ENCODE measurements at regions not wholly inside any gene's neighbourhood (a gene's known extent, or its start where the extent isn't known, plus 50 kb on each side); places are given as distances from the start of the nearest gene placed in this dataset.

DNA sequence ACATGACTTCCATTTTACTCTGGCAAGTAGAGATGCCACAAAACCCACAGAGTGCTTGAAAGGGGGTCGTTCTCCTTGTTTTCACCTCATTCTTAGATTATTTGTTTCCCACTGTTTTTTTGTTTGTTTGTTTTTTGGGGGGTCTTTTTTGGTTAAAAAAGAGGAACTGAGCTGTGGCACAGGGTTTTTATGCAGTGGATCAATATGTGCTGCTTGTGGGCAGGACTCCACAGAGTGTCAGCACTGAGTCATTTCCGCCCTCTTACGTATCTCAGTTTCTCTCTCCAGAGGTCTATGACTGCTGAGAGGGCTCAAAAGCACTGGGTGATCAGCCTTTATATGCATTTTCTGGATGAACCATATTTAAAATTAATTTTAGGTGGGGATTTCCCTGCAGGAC lies 268.1 kb upstream of the GRID2 start:
- no peaks in the 10 kb centered on the region for H3K27me3 ChIP-seq (ENCODE audit: control insufficient read depth, insufficient read depth, low read length)
- no peak for FAIRE-seq
- no peaks in the 10 kb centered on the region for H3K36me3 ChIP-seq (ENCODE audit: control insufficient read depth, insufficient read depth, low read length)
- TF ChIP-seq, protein P1, sequence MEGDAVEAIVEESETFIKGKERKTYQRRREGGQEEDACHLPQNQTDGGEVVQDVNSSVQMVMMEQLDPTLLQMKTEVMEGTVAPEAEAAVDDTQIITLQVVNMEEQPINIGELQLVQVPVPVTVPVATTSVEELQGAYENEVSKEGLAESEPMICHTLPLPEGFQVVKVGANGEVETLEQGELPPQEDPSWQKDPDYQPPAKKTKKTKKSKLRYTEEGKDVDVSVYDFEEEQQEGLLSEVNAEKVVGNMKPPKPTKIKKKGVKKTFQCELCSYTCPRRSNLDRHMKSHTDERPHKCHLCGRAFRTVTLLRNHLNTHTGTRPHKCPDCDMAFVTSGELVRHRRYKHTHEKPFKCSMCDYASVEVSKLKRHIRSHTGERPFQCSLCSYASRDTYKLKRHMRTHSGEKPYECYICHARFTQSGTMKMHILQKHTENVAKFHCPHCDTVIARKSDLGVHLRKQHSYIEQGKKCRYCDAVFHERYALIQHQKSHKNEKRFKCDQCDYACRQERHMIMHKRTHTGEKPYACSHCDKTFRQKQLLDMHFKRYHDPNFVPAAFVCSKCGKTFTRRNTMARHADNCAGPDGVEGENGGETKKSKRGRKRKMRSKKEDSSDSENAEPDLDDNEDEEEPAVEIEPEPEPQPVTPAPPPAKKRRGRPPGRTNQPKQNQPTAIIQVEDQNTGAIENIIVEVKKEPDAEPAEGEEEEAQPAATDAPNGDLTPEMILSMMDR (IDR thresholded peaks at IDR 0.05; ENCODE audit: insufficient read depth, low read length, severe bottlenecking), result no peak
- no peak overlapping the region for H3K4me3 ChIP-seq (ENCODE audit: low read depth, low read length)
- no peak for DNase-seq (ENCODE audit: low read depth)

GRCh38 chr4:92045718-92046117 lies 258.0 kb upstream of the GRID2 start:
- Histone ChIP-seq H3K27me3 (ENCODE audit: control insufficient read depth, insufficient read depth, low read length) (no peaks in the 10 kb centered on the region), H3K4me3 (ENCODE audit: low read depth, low read length) (no peak overlapping the region), H3K36me3 (ENCODE audit: control insufficient read depth, insufficient read depth, low read length) (no peaks in the 10 kb centered on the region)
- DNase-seq (ENCODE audit: low read depth), result no peak
- no peak for FAIRE-seq
- TF ChIP-seq, protein P1 (IDR thresholded peaks at IDR 0.05; ENCODE audit: insufficient read depth, low read length, severe bottlenecking), result no peak

GRCh38 chr4:92047209-92047875 lies 256.4 kb upstream of the GRID2 start:
- DNase-seq (ENCODE audit: low read depth) (no peak), FAIRE-seq (no peak)
- Histone ChIP-seq H3K36me3 (ENCODE audit: control insufficient read depth, insufficient read depth, low read length) (no peaks in the 10 kb centered on the region), H3K4me3 (ENCODE audit: low read depth, low read length) (no peak overlapping the region), H3K27me3 (ENCODE audit: control insufficient read depth, insufficient read depth, low read length) (no peaks in the 10 kb centered on the region)
- TF ChIP-seq, protein P1 (IDR thresholded peaks at IDR 0.05; ENCODE audit: insufficient read depth, low read length, severe bottlenecking), result no peak

- no peak for FAIRE-seq
- Histone ChIP-seq H3K4me3 (ENCODE audit: low read depth, low read length) (no peak overlapping the region), H3K27me3 (ENCODE audit: control insufficient read depth, insufficient read depth, low read length) (no peaks in the 10 kb centered on the region), H3K36me3 (ENCODE audit: control insufficient read depth, insufficient read depth, low read length) (no peaks in the 10 kb centered on the region)
- peak; percentile 10 for DNase-seq (ENCODE audit: low read depth)
- TF ChIP-seq, protein P1 (IDR thresholded peaks at IDR 0.05; ENCODE audit: insufficient read depth, low read length, severe bottlenecking), result no peak
Measured at GRCh38 chr4:92050875-92051274, 252.9 kb upstream of the GRID2 start.

GRCh38 chr4:92059615-92060014 lies 244.2 kb upstream of the GRID2 start:
- TF ChIP-seq, protein P1 (IDR thresholded peaks at IDR 0.05; ENCODE audit: insufficient read depth, low read length, severe bottlenecking), result no peak

GRCh38 chr4:92060333-92060732 lies 243.4 kb upstream of the GRID2 start:
- TF ChIP-seq, protein P1 (IDR thresholded peaks at IDR 0.05; ENCODE audit: insufficient read depth, low read length, severe bottlenecking), result no peak
- DNase-seq (ENCODE audit: low read depth) (no peak), FAIRE-seq (no peak)
- no peaks in the 10 kb centered on the region for H3K36me3 ChIP-seq (ENCODE audit: control insufficient read depth, insufficient read depth, low read length)
- H3K4me3 ChIP-seq (ENCODE audit: low read depth, low read length), result no peak overlapping the region
- no peaks in the 10 kb centered on the region for H3K27me3 ChIP-seq (ENCODE audit: control insufficient read depth, insufficient read depth, low read length)

More at GRCh38 chr4:92059615-92060014, 244.2 kb upstream of the GRID2 start:
- Histone ChIP-seq H3K4me3 (ENCODE audit: low read depth, low read length) (no peak overlapping the region), H3K36me3 (ENCODE audit: control insufficient read depth, insufficient read depth, low read length) (no peaks in the 10 kb centered on the region), H3K27me3 (ENCODE audit: control insufficient read depth, insufficient read depth, low read length) (no peaks in the 10 kb centered on the region)
- no peak for DNase-seq (ENCODE audit: low read depth)
- FAIRE-seq, result no peak

Measured in bronchial epithelial cell (primary cell).